GM12892 (cell line): ENCODE measurements at regions not wholly inside any gene's neighbourhood (a gene's known extent, or its start where the extent isn't known, plus 50 kb on each side); places are given as distances from the start of the nearest gene placed in this dataset.

ENCODE experiments used
- POLR2A ChIP-seq: IDR thresholded peaks from 2 replicates; pipeline ENCODE4 v1.6.1; 2011; ENCODE audit warnings: low read depth, low read length, control low read depth
- POLR2AphosphoS5 ChIP-seq: IDR thresholded peaks from 2 replicates; pipeline ENCODE4 v1.6.1; 2011; ENCODE audit warnings: low read depth, low read length, control low read depth
- TAF1 ChIP-seq: IDR thresholded peaks from 2 replicates; pipeline ENCODE4 v1.6.1; 2011; ENCODE audit warnings: low read depth, mild to moderate bottlenecking, control low read depth, low read length, borderline replicate concordance

DNA sequence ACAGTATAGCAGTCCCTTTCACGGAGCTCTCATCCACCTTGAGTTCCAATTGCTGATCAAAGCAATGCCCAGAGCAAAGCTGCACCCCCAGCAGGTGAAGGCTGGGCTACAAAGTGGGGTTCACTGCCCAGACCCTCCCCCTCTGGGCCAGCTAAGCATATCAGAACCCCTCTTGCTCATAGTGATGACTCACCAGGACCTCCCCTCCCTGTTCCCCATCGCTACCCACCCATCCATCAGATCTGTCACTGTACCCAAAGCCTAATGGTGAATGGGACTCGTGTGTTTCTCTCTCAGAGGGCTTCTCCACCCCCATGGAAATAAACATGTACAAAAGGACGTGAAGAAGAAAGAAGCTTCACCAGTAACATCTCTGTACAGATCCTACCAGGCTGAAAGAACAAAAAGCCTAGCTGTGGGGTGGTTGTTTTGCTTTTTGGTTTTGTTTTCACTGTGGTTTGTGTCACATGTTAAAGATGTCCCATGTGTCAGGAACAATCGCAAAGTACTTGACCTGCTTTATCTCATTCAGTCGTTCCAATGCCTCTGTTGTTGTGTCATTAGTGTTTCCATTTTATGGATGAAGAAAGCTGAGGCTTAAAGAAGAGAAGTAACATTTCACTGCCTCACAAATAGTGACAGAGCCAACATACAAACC, 518.5 kb downstream of the CD83 start:
- no peak for TF ChIP-seq POLR2A
- TF ChIP-seq POLR2AphosphoS5, result no peak
- no peak for TF ChIP-seq TAF1
